Mucosa of rectum (tissue), 2 donors: ENCODE measurements at regions not wholly inside any gene's neighbourhood (a gene's known extent, or its start where the extent isn't known, plus 50 kb on each side); places are given as distances from the start of the nearest gene placed in this dataset.

Experiments used
- H3K27ac ChIP-seq, 2 donors: one replicate each; pipeline ENCODE4 v1.7.0; 2013; ENCODE audit warnings: inconsistent platforms in 2 of 2, low read depth in 2 of 2, low read length in 2 of 2
- H3K27me3 ChIP-seq, 2 donors: one replicate each; pipeline ENCODE4 v1.7.0; 2013; ENCODE audit warnings: low read length in 2 of 2; ENCODE audit not compliant: control insufficient read depth in 2 of 2, insufficient read depth in 2 of 2
- H3K36me3 ChIP-seq, 2 donors: one replicate each; pipeline ENCODE4 v1.7.0; 2013; ENCODE audit warnings: low read length in 2 of 2; ENCODE audit not compliant: control insufficient read depth in 2 of 2, insufficient read depth in 2 of 2
- H3K4me1 ChIP-seq, 2 donors: one replicate each; pipeline ENCODE4 v1.7.0; 2013; ENCODE audit warnings: low read length in 2 of 2, mild to moderate bottlenecking in 1 of 2; ENCODE audit not compliant: control insufficient read depth in 2 of 2, insufficient read depth in 2 of 2
- H3K4me3 ChIP-seq, 2 donors: one replicate each; pipeline ENCODE4 v1.7.0; 2013; ENCODE audit warnings: low read length in 2 of 2
- H3K9ac ChIP-seq, 2 donors: one replicate each; pipeline ENCODE4 v1.7.0; 2013; ENCODE audit warnings: low read length in 2 of 2, low read depth in 1 of 2, mild to moderate bottlenecking in 1 of 2
- H3K9me3 ChIP-seq, 2 donors: one replicate each; pipeline ENCODE4 v1.7.0; 2013; ENCODE audit warnings: low read length in 2 of 2; ENCODE audit not compliant: control insufficient read depth in 2 of 2
- donor health status: healthy.
- donor health status: Normal muscosa, but diverticular disease.

DNA sequence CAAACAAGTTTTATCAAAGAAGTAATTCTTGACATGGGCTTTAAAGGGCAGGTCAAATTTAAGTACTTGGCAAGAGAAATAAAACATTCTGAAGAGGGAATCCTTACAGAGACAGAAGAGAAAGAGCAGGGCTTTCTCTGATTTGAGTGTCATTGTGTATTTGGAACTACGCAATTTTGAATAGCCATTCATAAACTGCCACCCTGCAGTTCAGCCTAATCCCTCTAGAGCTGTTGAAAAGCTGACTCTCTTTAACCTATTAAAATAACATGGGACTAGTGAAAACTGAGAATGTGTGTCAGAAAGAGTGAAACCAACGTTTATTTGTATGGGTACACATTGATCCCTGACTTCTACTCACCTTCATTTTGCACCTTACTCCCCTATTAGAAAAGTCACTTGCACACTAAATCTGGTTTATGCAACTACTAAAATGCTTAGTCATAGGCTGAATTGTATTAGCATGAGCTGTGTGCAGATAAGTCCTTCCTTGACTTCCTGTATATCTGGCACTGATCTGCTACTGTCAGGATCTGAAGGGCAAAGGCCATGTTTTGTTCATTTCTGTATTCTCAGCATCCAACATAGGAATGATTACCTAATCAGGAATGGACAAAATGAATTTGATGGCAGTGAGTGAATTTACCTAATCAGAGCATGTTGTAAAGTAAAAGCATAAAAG, 458.9 kb downstream of the NOVA1 start:
- Histone ChIP-seq H3K9me3 (no peaks in the 10 kb centered on the region), H3K27ac (no peak overlapping the region), H3K9ac (no peak overlapping the region), H3K4me1 (no peaks in the 10 kb centered on the region), H3K4me3 (no peak overlapping the region), H3K36me3 (no peaks in the 10 kb centered on the region), H3K27me3 (no peaks in the 10 kb centered on the region)

DNA sequence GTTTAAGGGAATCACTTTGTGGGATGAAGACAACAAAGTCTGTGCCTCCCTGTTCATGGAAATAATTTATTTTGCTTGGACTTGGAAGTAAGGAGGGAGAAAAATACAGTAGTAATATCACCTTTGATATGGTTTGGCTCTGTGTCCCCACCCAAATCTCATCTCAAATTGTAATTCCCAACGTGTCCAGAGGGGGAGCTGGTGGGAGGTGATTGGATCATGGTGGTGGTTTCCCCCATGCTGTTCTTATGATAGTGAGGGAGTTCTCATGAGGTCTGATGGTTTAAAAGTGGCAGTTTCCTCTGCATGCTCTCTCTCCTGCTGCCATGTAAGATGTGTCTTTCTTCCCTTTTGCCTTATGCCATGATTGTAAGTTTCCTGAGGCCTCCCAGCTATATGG, 460.7 kb downstream of the NOVA1 start:
- Histone ChIP-seq H3K9me3 (no peaks in the 10 kb centered on the region), H3K9ac (no peak overlapping the region), H3K4me1 (no peaks in the 10 kb centered on the region), H3K4me3 (no peak overlapping the region), H3K27ac (no peak overlapping the region), H3K27me3 (no peaks in the 10 kb centered on the region), H3K36me3 (no peaks in the 10 kb centered on the region)

DNA sequence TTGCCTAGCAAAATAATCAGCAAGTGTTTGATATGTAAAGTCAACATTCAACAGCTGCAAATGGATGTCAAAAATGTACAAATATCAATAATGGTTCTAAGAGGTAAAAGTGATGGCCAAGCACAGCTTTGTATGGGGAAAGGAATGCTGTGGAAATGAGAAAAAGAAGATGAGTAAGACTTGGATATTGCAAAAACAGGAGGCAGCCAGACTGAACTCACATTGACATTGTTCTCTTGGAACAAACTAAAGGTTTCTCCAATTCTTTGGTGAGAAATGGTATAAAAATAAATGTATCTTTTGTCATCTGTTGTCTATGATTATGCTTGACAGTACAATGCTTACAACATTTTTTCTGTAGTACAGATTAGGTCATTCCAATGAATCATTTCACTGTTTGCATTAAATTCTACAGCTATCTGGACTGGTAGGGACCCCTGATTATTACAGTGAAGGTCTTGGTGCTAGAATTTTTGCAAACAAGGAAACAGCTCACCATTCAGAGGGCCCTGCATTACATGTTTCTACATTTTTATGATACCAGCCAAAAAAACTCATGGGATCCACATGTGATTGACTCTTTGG, 465.7 kb downstream of the NOVA1 start:
- no peaks in the 10 kb centered on the region for H3K27me3 ChIP-seq
- no peak overlapping the region for H3K9ac ChIP-seq
- no peaks in the 10 kb centered on the region for H3K9me3 ChIP-seq
- no peak overlapping the region for H3K4me3 ChIP-seq
- H3K4me1 ChIP-seq, result no peaks in the 10 kb centered on the region
- no peak overlapping the region for H3K27ac ChIP-seq
- no peaks in the 10 kb centered on the region for H3K36me3 ChIP-seq

DNA sequence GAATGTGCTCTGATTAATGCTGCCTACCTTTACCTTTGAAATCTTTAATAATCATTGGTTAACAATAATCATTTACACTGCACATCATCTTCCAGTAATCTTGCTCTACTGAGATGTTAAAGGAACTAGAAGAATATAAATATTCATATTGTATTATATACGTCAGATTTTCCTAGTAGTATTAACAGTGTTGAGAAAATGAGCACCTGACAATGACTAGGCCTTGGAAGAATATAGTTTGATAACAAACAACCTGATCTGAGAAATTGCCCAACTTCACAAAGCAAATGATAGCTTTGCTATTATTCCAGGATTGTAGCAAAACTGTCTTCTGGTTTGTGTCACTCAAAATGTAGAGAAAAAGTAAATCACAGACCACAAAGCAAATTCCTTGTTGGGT, 467.1 kb downstream of the NOVA1 start:
- H3K27ac ChIP-seq, result no peak overlapping the region
- no peak overlapping the region for H3K9ac ChIP-seq
- no peak overlapping the region for H3K4me3 ChIP-seq
- H3K4me1 ChIP-seq, result no peaks in the 10 kb centered on the region
- H3K9me3 ChIP-seq, result no peaks in the 10 kb centered on the region
- no peaks in the 10 kb centered on the region for H3K27me3 ChIP-seq
- H3K36me3 ChIP-seq, result no peaks in the 10 kb centered on the region

DNA sequence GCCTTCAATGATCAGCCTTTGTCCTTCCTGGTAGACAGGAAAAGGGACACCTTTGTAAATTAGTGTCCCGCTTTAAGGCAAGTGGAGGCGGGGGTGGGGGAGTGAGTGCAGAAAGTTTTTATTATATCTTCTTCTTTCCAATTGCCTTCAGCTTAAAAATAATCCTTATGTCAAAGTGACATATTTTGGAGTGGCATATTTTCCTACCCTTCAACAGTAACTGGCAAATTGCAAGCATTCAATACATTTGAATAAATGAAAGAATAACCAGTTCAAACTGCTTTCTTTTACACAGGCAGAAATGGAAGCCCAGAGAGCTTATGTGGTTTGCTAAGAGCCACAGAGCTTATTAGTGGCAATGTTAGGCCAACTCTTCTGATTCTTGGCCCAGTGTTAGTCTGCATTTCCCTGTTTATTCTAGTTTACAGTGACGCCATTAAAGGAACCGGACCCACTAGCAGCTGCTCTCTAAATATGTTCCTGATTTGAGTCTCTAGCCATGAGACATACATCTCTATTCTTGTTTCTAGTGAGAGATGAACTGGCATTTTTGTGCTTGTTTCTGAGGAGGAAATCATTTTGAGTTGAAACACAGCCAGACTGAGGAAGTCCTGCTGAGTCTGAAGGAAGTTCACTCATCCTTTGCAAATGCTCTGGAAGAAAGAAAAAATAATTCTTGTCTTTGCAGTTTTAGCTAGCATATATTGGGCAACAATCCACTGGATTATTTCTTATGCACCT, 468.7 kb downstream of the NOVA1 start:
- no peaks in the 10 kb centered on the region for H3K36me3 ChIP-seq
- H3K9me3 ChIP-seq, result no peaks in the 10 kb centered on the region
- H3K9ac ChIP-seq, result no peak overlapping the region
- H3K27ac ChIP-seq, result no peak overlapping the region
- H3K4me3 ChIP-seq, result no peak overlapping the region
- no peaks in the 10 kb centered on the region for H3K4me1 ChIP-seq
- H3K27me3 ChIP-seq, result no peaks in the 10 kb centered on the region

DNA sequence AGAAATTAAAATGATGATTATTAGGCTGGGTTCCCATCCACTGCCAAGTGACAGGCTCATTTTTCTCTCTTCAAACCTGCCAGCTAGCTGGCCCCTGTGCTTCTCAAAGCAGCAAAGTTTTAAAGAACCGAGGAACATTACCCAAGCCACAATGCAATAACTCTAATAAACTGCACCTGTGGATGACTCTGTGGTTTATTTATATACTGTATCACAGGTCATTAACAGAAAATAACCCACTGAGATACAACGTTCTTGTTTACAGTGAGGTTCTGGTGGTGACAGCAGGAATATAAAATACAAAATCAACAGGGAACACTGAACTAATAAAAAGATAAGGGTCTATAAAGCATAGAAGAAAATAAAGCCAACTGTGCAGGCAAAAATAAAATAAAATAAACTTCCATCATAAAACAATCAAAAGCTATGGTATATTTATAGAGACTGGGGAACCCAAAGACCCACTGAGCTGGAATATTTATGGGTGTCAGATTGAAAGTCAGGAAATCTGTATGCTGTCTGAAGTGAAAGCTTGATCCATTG, 472.9 kb downstream of the NOVA1 start:
- H3K27me3 ChIP-seq, result no peaks in the 10 kb centered on the region
- no peaks in the 10 kb centered on the region for H3K4me1 ChIP-seq
- no peak overlapping the region for H3K4me3 ChIP-seq
- H3K36me3 ChIP-seq, result no peaks in the 10 kb centered on the region
- no peaks in the 10 kb centered on the region for H3K9me3 ChIP-seq
- H3K27ac ChIP-seq, result no peak overlapping the region
- H3K9ac ChIP-seq, result no peak overlapping the region

DNA sequence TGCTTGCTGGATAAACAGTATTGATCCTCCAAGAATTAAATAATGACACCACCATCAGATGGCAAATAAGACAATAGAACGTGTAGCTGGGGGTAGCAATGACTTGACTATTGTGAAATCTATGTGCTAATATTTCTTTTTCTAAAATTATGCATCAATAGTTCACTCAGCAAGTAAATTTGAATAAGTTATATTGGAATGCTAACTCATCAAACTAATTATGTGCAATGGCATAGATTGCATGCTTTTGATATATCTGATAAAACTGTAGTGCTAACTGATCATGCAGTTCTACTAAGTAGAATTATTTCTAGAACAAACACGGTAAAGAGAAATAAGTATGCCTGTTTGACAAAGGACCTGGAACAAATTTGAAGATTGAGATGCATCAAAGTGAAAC, 474.4 kb downstream of the NOVA1 start:
- H3K9ac ChIP-seq, result no peak overlapping the region
- no peak overlapping the region for H3K4me3 ChIP-seq
- H3K9me3 ChIP-seq, result no peaks in the 10 kb centered on the region
- H3K27ac ChIP-seq, result no peak overlapping the region
- H3K4me1 ChIP-seq, result no peaks in the 10 kb centered on the region
- H3K36me3 ChIP-seq, result no peaks in the 10 kb centered on the region
- no peaks in the 10 kb centered on the region for H3K27me3 ChIP-seq

DNA sequence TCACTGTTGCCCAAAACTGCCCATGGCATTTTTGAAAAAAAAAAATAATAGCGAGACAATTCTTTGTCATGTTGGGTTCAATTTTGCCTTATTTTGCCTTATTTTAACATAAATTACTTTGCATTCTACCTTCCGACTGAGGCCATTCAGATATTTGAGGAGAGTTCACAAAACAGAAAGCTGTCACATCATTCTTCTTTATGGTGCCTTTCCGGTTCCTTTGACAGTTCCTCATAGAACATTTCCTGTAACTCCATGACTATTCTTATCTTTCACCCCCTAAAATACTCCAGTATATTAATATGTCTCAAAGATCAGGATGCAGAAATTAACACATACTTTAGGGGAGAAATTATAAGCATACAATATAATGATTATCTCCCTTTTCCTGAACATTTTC, 476.7 kb downstream of the NOVA1 start:
- H3K9me3 ChIP-seq, result no peaks in the 10 kb centered on the region
- no peaks in the 10 kb centered on the region for H3K27me3 ChIP-seq
- no peak overlapping the region for H3K27ac ChIP-seq
- no peaks in the 10 kb centered on the region for H3K4me1 ChIP-seq
- no peak overlapping the region for H3K4me3 ChIP-seq
- no peaks in the 10 kb centered on the region for H3K36me3 ChIP-seq
- H3K9ac ChIP-seq, result no peak overlapping the region

DNA sequence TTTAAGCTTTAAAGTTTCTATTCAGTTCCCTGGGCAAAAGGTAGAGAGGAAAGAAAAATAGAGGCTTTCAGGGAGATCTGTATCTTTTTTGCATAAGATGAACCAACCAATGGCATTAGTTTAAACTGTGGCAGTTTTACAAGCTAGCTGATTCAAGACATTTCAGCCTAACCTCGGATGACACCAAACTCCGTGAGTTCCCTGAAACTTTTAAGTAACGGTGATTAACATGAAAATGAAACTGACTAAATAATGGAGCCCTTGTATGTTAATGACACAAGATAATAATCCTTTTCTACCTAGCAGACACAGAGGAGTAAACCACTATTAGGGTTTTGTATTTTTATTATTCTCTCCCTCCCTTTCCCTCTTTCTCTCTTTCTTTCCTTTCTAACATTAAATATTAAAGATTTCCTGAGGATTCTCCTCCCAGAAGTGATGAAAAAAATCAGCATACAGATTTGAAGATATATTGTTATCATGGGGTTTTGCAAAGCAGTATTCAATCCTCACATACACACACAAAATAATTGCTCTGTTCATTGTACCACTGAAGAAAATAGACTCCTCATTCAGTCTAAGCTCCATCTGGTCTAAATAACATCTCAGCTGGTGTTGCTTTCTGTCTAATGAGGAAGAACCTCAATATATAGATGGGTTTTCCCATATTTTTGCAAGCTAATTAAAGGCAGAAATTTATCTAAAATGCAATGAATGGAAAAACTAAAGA, 483.8 kb downstream of the NOVA1 start:
- H3K4me1 ChIP-seq, result no peaks in the 10 kb centered on the region
- no peaks in the 10 kb centered on the region for H3K9me3 ChIP-seq
- no peaks in the 10 kb centered on the region for H3K27me3 ChIP-seq
- H3K27ac ChIP-seq, result no peak overlapping the region
- no peaks in the 10 kb centered on the region for H3K36me3 ChIP-seq
- H3K9ac ChIP-seq, result no peak overlapping the region
- no peak overlapping the region for H3K4me3 ChIP-seq

DNA sequence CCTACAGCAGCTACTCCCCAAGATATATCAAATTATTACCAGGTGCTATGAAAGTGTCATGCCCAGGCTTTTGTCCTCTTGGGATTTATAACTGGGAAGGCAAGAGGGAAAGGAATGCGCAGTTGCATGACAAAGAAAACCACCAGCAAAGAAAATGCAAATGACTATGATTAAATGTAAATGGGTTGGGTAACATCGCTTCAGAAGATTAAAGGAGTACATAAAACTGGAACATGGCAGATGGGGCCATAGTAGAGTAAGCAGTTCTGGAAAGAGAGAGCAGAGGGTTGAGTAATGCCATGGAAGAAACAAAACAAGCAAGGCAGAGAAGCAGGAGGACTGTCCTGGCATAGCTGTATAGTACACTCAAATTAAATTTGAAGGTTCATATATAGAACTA, 493.1 kb downstream of the NOVA1 start:
- no peak overlapping the region for H3K4me3 ChIP-seq
- no peaks in the 10 kb centered on the region for H3K27me3 ChIP-seq
- no peaks in the 10 kb centered on the region for H3K9me3 ChIP-seq
- no peak overlapping the region for H3K27ac ChIP-seq
- H3K36me3 ChIP-seq, result no peaks in the 10 kb centered on the region
- no peaks in the 10 kb centered on the region for H3K4me1 ChIP-seq
- H3K9ac ChIP-seq, result no peak overlapping the region
